Adipocyte (in vitro differentiated cells): ENCODE measurements at regions not wholly inside any gene's neighbourhood (a gene's known extent, or its start where the extent isn't known, plus 50 kb on each side); places are given as distances from the start of the nearest gene placed in this dataset.

Experiments used
- DNase-seq: peaks from one replicate; pipeline ENCODE4 v3.0.0-alpha.2; 2015; ENCODE audit warnings: low read depth
- H3K27me3 ChIP-seq: replicated peaks from 2 replicates; pipeline ENCODE4 v1.7.0; 2013; ENCODE audit warnings: mild to moderate bottlenecking, low read length, moderate library complexity; ENCODE audit not compliant: control insufficient read depth, insufficient read depth
- H3K36me3 ChIP-seq: 2 replicates; pipeline ENCODE4 v1.7.0; 2013; ENCODE audit warnings: low read length, mild to moderate bottlenecking, moderate library complexity; ENCODE audit not compliant: control insufficient read depth, insufficient read depth, severe bottlenecking
- H3K4me1 ChIP-seq: 2 replicates; pipeline ENCODE4 v1.7.0; 2013; ENCODE audit warnings: mild to moderate bottlenecking, low read length, moderate library complexity; ENCODE audit not compliant: control insufficient read depth, insufficient read depth
- H3K4me3 ChIP-seq: 2 replicates; pipeline ENCODE4 v1.7.0; 2013; ENCODE audit warnings: mild to moderate bottlenecking, low read length, moderate library complexity
- H3K9ac ChIP-seq: 2 replicates; pipeline ENCODE4 v1.7.0; 2013; ENCODE audit warnings: mild to moderate bottlenecking, low read length, moderate library complexity
- H3K9me3 ChIP-seq: 2 replicates; pipeline ENCODE4 v1.7.0; 2013; ENCODE audit warnings: mild to moderate bottlenecking, low read length, moderate library complexity; ENCODE audit not compliant: control insufficient read depth

GRCh38 chr3:22111226-22111625 lies 360.2 kb upstream of the ZNF385D start:
- H3K36me3 ChIP-seq = no peaks in the 10 kb centered on the region
- H3K9ac ChIP-seq = no peak overlapping the region
- DNase-seq = no peak
- no peak overlapping the region for H3K4me3 ChIP-seq
- H3K4me1 ChIP-seq = peaks cover 5% of the 10 kb centered on the region
- no peaks in the 10 kb centered on the region for H3K9me3 ChIP-seq
- H3K27me3 ChIP-seq = no peaks in the 10 kb centered on the region

- H3K27me3 ChIP-seq = no peaks in the 10 kb centered on the region
- peaks cover 7% of the 10 kb centered on the region for H3K4me1 ChIP-seq
- H3K9ac ChIP-seq = no peak overlapping the region
- DNase-seq = no peak
- no peaks in the 10 kb centered on the region for H3K9me3 ChIP-seq
- H3K4me3 ChIP-seq = no peak overlapping the region
- H3K36me3 ChIP-seq = no peaks in the 10 kb centered on the region
Measured at GRCh38 chr3:22113453-22113852, 362.4 kb upstream of the ZNF385D start.

- no peaks in the 10 kb centered on the region for H3K36me3 ChIP-seq
- no peak overlapping the region for H3K9ac ChIP-seq
- H3K4me3 ChIP-seq = no peak overlapping the region
- H3K9me3 ChIP-seq = no peaks in the 10 kb centered on the region
- peaks cover 7% of the 10 kb centered on the region for H3K4me1 ChIP-seq
- peak; percentile 3 for DNase-seq
- no peaks in the 10 kb centered on the region for H3K27me3 ChIP-seq
Measured at GRCh38 chr3:22115581-22115980, 364.6 kb upstream of the ZNF385D start.

GRCh38 chr3:22117091-22117490 lies 366.1 kb upstream of the ZNF385D start:
- Histone ChIP-seq H3K27me3 (no peaks in the 10 kb centered on the region), H3K36me3 (no peaks in the 10 kb centered on the region), H3K4me3 (no peak overlapping the region), H3K4me1 (peaks cover 7% of the 10 kb centered on the region), H3K9me3 (no peaks in the 10 kb centered on the region), H3K9ac (no peak overlapping the region)
- DNase-seq = peak; percentile 18

- peak; percentile 74 for DNase-seq
- H3K4me3 ChIP-seq = no peak overlapping the region
- H3K27me3 ChIP-seq = no peaks in the 10 kb centered on the region
- H3K4me1 ChIP-seq = peaks cover 7% of the 10 kb centered on the region
- no peak overlapping the region for H3K9ac ChIP-seq
- no peaks in the 10 kb centered on the region for H3K36me3 ChIP-seq
- H3K9me3 ChIP-seq = no peaks in the 10 kb centered on the region
Measured at GRCh38 chr3:22117751-22118346, 366.8 kb upstream of the ZNF385D start.

- DNase-seq = no peak
- Histone ChIP-seq H3K27me3 (no peaks in the 10 kb centered on the region), H3K9me3 (no peaks in the 10 kb centered on the region), H3K4me1 (peaks cover 7% of the 10 kb centered on the region), H3K4me3 (no peak overlapping the region), H3K36me3 (no peaks in the 10 kb centered on the region), H3K9ac (no peak overlapping the region)
Measured at GRCh38 chr3:22118542-22118941, 367.5 kb upstream of the ZNF385D start.

GRCh38 chr3:22121068-22121701 lies 370.2 kb upstream of the ZNF385D start:
- Histone ChIP-seq H3K9ac (no peak overlapping the region), H3K36me3 (no peaks in the 10 kb centered on the region), H3K4me1 (peaks cover 7% of the 10 kb centered on the region), H3K9me3 (no peaks in the 10 kb centered on the region), H3K4me3 (no peak overlapping the region), H3K27me3 (no peaks in the 10 kb centered on the region)
- DNase-seq = no peak

- Histone ChIP-seq H3K36me3 (no peaks in the 10 kb centered on the region), H3K4me3 (no peak overlapping the region), H3K27me3 (no peaks in the 10 kb centered on the region), H3K9me3 (no peaks in the 10 kb centered on the region), H3K4me1 (peaks cover 1% of the 10 kb centered on the region), H3K9ac (no peak overlapping the region)
- no peak for DNase-seq
Measured at GRCh38 chr3:22122567-22122966, 371.6 kb upstream of the ZNF385D start.

GRCh38 chr3:22129101-22129500 lies 378.1 kb upstream of the ZNF385D start:
- no peak for DNase-seq
- no peak overlapping the region for H3K4me3 ChIP-seq

GRCh38 chr3:22141769-22142168 lies 390.8 kb upstream of the ZNF385D start:
- no peak overlapping the region for H3K9ac ChIP-seq
- no peaks in the 10 kb centered on the region for H3K27me3 ChIP-seq
- H3K36me3 ChIP-seq = no peaks in the 10 kb centered on the region
- no peaks in the 10 kb centered on the region for H3K9me3 ChIP-seq
- H3K4me1 ChIP-seq = no peaks in the 10 kb centered on the region
- DNase-seq = no peak
- no peak overlapping the region for H3K4me3 ChIP-seq

More at GRCh38 chr3:22129101-22129500, 378.1 kb upstream of the ZNF385D start:
- Histone ChIP-seq H3K9me3 (no peaks in the 10 kb centered on the region), H3K36me3 (no peaks in the 10 kb centered on the region), H3K27me3 (no peaks in the 10 kb centered on the region), H3K4me1 (no peaks in the 10 kb centered on the region), H3K9ac (no peak overlapping the region)

GRCh38 chr3:22147161-22147560 lies 396.2 kb upstream of the ZNF385D start:
- Histone ChIP-seq H3K4me1 (no peaks in the 10 kb centered on the region), H3K4me3 (no peak overlapping the region), H3K9me3 (no peaks in the 10 kb centered on the region), H3K9ac (no peak overlapping the region), H3K36me3 (no peaks in the 10 kb centered on the region), H3K27me3 (no peaks in the 10 kb centered on the region)
- no peak for DNase-seq

- no peak overlapping the region for H3K4me3 ChIP-seq
- DNase-seq = no peak
- H3K9ac ChIP-seq = no peak overlapping the region
- no peaks in the 10 kb centered on the region for H3K4me1 ChIP-seq
- no peaks in the 10 kb centered on the region for H3K27me3 ChIP-seq
- no peaks in the 10 kb centered on the region for H3K9me3 ChIP-seq
- no peaks in the 10 kb centered on the region for H3K36me3 ChIP-seq
Measured at GRCh38 chr3:22156868-22157267, 405.9 kb upstream of the ZNF385D start.
